ENCODE measurements at regions not wholly inside any gene's neighbourhood (a gene's known extent, or its start where the extent isn't known, plus 50 kb on each side); places are given as distances from the start of the nearest gene placed in this dataset.

DNA sequence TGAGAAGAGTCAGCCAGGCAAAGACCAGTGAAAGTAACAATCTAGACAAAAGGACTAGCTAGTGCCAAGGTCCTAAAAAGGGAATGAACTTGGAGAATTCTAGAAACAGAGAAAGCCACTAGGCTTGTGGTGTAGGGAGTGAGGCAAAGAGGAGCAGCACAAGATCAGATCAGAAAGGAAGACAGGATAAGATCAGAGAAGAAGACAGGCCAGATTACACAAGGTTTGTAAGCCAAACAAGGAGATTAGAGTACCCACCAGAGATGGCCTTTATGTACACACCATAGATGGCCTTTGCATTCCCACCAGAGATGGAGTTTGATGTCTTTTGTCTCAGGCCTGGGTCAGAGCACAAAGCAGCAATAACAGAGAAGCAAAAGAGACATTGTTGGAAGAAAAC is 105.6 kb upstream of the PLCB4 start:
- Histone ChIP-seq H3K27me3 (ENCODE audit: control insufficient read depth, insufficient read depth, low read length) (no peaks in the 10 kb centered on the region), H3K36me3 (ENCODE audit: control insufficient read depth, insufficient read depth, low read length) (no peaks in the 10 kb centered on the region), H3K4me3 (ENCODE audit: low read depth, low read length) (no peak overlapping the region)
- TF ChIP-seq, protein P1, sequence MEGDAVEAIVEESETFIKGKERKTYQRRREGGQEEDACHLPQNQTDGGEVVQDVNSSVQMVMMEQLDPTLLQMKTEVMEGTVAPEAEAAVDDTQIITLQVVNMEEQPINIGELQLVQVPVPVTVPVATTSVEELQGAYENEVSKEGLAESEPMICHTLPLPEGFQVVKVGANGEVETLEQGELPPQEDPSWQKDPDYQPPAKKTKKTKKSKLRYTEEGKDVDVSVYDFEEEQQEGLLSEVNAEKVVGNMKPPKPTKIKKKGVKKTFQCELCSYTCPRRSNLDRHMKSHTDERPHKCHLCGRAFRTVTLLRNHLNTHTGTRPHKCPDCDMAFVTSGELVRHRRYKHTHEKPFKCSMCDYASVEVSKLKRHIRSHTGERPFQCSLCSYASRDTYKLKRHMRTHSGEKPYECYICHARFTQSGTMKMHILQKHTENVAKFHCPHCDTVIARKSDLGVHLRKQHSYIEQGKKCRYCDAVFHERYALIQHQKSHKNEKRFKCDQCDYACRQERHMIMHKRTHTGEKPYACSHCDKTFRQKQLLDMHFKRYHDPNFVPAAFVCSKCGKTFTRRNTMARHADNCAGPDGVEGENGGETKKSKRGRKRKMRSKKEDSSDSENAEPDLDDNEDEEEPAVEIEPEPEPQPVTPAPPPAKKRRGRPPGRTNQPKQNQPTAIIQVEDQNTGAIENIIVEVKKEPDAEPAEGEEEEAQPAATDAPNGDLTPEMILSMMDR (IDR thresholded peaks at IDR 0.05; ENCODE audit: insufficient read depth, low read depth, low read length), result no peak
- ChIA-PET CTCF (no interaction called here), POLR2A (no interaction called here)
- no peak for DNase-seq (ENCODE audit: low read depth)

DNA sequence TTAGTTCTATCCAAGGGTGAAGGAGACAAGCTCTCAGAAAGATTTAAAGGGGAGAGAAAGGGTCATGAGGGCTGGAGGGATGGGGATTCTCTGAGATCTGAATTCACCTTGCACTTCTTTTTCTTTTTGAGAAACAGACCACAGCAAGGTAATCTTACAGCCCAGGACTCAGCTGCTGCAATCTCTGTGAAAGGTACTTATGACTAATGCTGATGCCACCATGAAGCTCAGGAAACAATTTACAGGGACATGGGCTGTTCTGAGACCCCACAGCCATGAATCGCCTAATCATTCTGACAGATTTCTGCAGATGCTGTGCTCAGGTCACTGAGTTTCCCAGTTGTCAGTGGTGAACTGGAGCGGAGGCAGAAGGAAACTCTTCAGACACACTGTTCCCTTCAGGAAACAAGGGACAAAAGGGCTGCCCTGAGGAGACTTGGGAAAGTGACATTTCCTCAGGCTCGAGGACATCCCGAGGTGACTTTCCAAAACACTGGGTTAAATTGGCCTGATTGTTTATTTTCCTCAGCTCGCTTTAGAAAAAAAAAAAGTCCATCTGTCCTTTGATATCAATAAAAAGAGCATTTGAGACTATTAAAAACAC is 103.8 kb upstream of the PLCB4 start:
- ChIA-PET CTCF (interaction anchor here (0.7 kb wide), 1 partner anchor 29 kb away, joined by 4 read pairs; no protein-coding TSS in a partner anchor), POLR2A (no interaction called here)
- no peaks in the 10 kb centered on the region for H3K27me3 ChIP-seq (ENCODE audit: control insufficient read depth, insufficient read depth, low read length)
- no peak for DNase-seq (ENCODE audit: low read depth)
- TF ChIP-seq, protein P1 (IDR thresholded peaks at IDR 0.05; ENCODE audit: insufficient read depth, low read depth, low read length), result no peak
- no peaks in the 10 kb centered on the region for H3K36me3 ChIP-seq (ENCODE audit: control insufficient read depth, insufficient read depth, low read length)
- no peak overlapping the region for H3K4me3 ChIP-seq (ENCODE audit: low read depth, low read length)

DNA sequence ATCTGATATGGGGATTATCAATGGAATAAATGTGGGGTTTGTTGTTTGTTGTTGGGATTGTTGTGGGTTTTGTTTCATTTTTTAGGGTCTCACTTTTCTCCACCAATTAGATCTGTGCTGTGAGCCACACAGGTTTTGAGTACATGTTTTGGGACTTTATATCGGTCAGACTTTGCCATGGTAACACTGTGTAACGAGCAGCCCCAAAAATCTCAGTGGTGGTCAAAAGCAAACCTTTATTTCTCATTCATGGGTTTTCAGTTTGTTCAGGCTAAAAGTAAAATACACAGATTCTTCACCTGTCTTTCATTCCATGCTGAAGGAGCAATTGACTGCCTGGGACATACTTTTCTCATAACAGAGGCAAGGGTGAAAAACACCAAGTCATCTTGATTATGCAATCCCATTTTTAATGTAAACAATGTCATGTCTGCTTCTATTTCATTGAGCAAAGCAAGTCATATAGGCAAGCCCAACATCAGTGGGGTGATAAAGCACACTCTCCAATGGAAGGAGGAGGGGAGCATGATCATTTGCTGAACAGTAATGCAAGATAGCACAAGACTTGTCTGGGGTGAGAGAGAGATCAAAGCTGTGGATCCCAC is 101.1 kb upstream of the PLCB4 start:
- POLR2A ChIA-PET, result no interaction called here
- CTCF ChIA-PET, result no interaction called here
- Histone ChIP-seq H3K36me3 (ENCODE audit: control insufficient read depth, insufficient read depth, low read length) (no peaks in the 10 kb centered on the region), H3K27me3 (ENCODE audit: control insufficient read depth, insufficient read depth, low read length) (no peaks in the 10 kb centered on the region), H3K4me3 (ENCODE audit: low read depth, low read length) (no peak overlapping the region)
- no peak for DNase-seq (ENCODE audit: low read depth)
- TF ChIP-seq, protein P1 (IDR thresholded peaks at IDR 0.05; ENCODE audit: insufficient read depth, low read depth, low read length), result no peak

DNA sequence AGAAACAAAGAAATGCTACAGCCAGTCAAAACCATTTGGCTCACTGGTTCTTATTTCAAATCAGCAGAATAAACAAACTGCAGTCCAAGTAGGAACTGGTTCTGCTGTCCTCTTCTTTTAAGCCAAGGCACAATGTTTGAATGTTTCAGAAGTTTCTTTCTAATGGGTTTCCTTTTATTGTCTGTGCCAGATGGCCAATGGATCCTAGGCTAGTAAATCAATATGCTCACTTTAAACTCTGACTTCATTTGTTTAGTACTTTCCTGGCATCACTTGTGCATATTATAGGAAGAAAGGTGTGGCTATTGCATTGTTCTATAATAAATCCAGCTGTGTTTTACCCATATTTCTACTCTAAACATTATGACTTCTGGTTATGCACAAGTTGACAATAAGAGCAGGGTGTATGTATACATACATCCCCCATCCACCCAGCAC is 99.7 kb upstream of the PLCB4 start:
- no peaks in the 10 kb centered on the region for H3K27me3 ChIP-seq (ENCODE audit: control insufficient read depth, insufficient read depth, low read length)
- no peak overlapping the region for H3K4me3 ChIP-seq (ENCODE audit: low read depth, low read length)
- TF ChIP-seq, protein P1 (IDR thresholded peaks at IDR 0.05; ENCODE audit: insufficient read depth, low read depth, low read length), result no peak
- no peaks in the 10 kb centered on the region for H3K36me3 ChIP-seq (ENCODE audit: control insufficient read depth, insufficient read depth, low read length)
- no peak for DNase-seq (ENCODE audit: low read depth)
- ChIA-PET CTCF (no interaction called here), POLR2A (no interaction called here)

DNA sequence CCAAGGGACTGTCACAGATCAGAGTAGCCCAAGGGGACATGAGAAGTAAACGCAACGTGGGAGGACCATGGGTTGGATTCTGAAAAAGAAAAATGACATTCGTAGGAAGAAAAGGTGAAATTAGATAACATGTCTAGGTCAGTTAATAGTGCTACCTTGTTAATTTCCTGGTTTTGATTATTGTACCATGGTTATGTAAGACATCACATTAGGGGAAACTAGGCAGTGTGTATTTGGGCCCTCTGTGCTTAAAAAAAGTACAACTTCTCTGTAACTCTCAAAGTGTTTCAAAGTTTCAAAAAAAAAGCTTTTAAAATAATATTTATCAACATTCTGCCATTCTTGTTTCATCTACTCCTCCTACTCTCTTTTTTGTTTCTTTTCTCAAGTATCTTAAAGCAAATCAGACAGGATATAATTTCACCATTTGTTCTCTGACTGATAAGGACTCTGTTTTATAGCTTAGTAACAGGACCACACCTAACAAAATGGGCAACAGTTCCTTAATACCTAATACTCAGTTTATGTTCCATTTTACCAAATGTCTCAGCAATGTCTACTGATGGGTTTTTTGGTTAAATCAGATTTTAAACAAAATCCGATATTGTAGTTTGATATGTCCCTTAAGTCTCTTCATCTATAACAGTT is 97.1 kb upstream of the PLCB4 start:
- H3K36me3 ChIP-seq (ENCODE audit: control insufficient read depth, insufficient read depth, low read length), result no peaks in the 10 kb centered on the region
- TF ChIP-seq, protein P1 (IDR thresholded peaks at IDR 0.05; ENCODE audit: insufficient read depth, low read depth, low read length), result no peak
- no peaks in the 10 kb centered on the region for H3K27me3 ChIP-seq (ENCODE audit: control insufficient read depth, insufficient read depth, low read length)
- ChIA-PET CTCF (interaction anchor here (1.2 kb wide), 1 partner anchor 20 kb away, joined by 3 read pairs; no protein-coding TSS in a partner anchor), POLR2A (no interaction called here)
- no peak overlapping the region for H3K4me3 ChIP-seq (ENCODE audit: low read depth, low read length)
- no peak for DNase-seq (ENCODE audit: low read depth)

Measured in BJ (cell line).